ENCODE measurements at regions not wholly inside any gene's neighbourhood (a gene's known extent, or its start where the extent isn't known, plus 50 kb on each side); places are given as distances from the start of the nearest gene placed in this dataset.

- H3K18ac ChIP-seq (ENCODE audit: insufficient read length, low read depth, low read length) = no peak overlapping the region
- no peak overlapping the region for H2BK12ac ChIP-seq (ENCODE audit: insufficient read length, low read depth, low read length)
- no peak overlapping the region for H3K4me2 ChIP-seq (ENCODE audit: insufficient read depth, insufficient read length, low read length)
- no peak overlapping the region for H2BK15ac ChIP-seq (ENCODE audit: low read depth, low read length)
- WGBS (ENCODE audit: extremely low coverage, insufficient read length, low lambda C conversion rate) = no CpG with 5 or more reads among the region's 2 CpGs
- no peak overlapping the region for H4K5ac ChIP-seq (ENCODE audit: insufficient read length, low read depth, low read length)
- no peaks in the 10 kb centered on the region for H3K23me2 ChIP-seq (ENCODE audit: insufficient read length, low read depth, low read length, poor library complexity, severe bottlenecking)
- DNase-seq = no peak
- Mint-ChIP-seq H3K27me3 (ENCODE audit: low read depth) (no peaks in the 10 kb centered on the region), H3K27ac (no peak overlapping the region), H3K9me3 (no peaks in the 10 kb centered on the region), H3K4me1 (peaks cover 13% of the 10 kb centered on the region in 2 experiments), H3K36me3 (ENCODE audit: insufficient read depth in 1 of 3, low read depth in 3 of 3) (no peaks in the 10 kb centered on the region; a peak in 1 of 7 replicates), H3K4me3 (no peak overlapping the region)
- no peaks in the 10 kb centered on the region for H3K79me2 ChIP-seq (ENCODE audit: insufficient read depth, low read length)
- H3K9ac ChIP-seq (ENCODE audit: extremely low read depth, insufficient read length, low read length) = no peak overlapping the region
- H3K9me3 ChIP-seq (ENCODE audit: control insufficient read depth, low read depth, low read length) = no peaks in the 10 kb centered on the region
- H3K79me1 ChIP-seq (ENCODE audit: insufficient read depth, low read depth, low read length, poor library complexity, severe bottlenecking) = no peaks in the 10 kb centered on the region
- H2BK120ac ChIP-seq (ENCODE audit: low read depth, low read length, poor library complexity, severe bottlenecking) = no peak overlapping the region
- H3K4me1 ChIP-seq (ENCODE audit: insufficient read depth, low read length) = no peaks in the 10 kb centered on the region
- no peaks in the 10 kb centered on the region for H3K27me3 ChIP-seq (ENCODE audit: insufficient read depth, low read length)
- no peak overlapping the region for H4K91ac ChIP-seq (ENCODE audit: insufficient read length, low read depth, low read length)
- H3K14ac ChIP-seq (ENCODE audit: insufficient read depth, low read length) = no peak overlapping the region
- no peak overlapping the region for H2BK5ac ChIP-seq (ENCODE audit: insufficient read length, low read length)
- no peak overlapping the region for H2AFZ ChIP-seq (ENCODE audit: low read length)
- no peak overlapping the region for H3K23ac ChIP-seq (ENCODE audit: insufficient read length, low read depth, low read length)
- no peak overlapping the region for H2AK5ac ChIP-seq (ENCODE audit: insufficient read length, low read length)
- no peak overlapping the region for H2BK20ac ChIP-seq (ENCODE audit: low read depth, low read length, poor library complexity, severe bottlenecking)
- H3K27ac ChIP-seq (ENCODE audit: insufficient read length, low read depth, low read length) = no peak overlapping the region
- H4K20me1 ChIP-seq (ENCODE audit: control insufficient read depth, insufficient read depth, insufficient read length) = no peaks in the 10 kb centered on the region
- H4K8ac ChIP-seq (replicated peaks; ENCODE audit: insufficient read length, low read depth, low read length) = no peak overlapping the region
- TF ChIP-seq CTCF (conservative IDR thresholded peaks at IDR 0.05) = no peak
- no peak overlapping the region for H3T11ph ChIP-seq (ENCODE audit: low read length)
- no peak overlapping the region for H3K4ac ChIP-seq (ENCODE audit: low read depth, low read length)
- no peak overlapping the region for H3K56ac ChIP-seq (ENCODE audit: insufficient read length, low read depth, low read length)
These were observed 110.1 kb upstream of the CDH6 start for GRCh38 chr5:31083364-31083763.

Measured in H9 (cell line).